SK-N-SH treated with all-trans-retinoic acid at 6 μM for 48 hours (cell line): ENCODE measurements at regions not wholly inside any gene's neighbourhood (a gene's known extent, or its start where the extent isn't known, plus 50 kb on each side); places are given as distances from the start of the nearest gene placed in this dataset.

ENCODE experiments used
- ATAC-seq: fragments of 200-7000 bp; cut with Tn5 transposase; 3 replicates; pipeline ENCODE4 v1.9.1; 2020; ENCODE audit warnings: mild to moderate bottlenecking, moderate library complexity
- ARNTL ChIP-seq: fragments of 450-650 bp; formaldehyde crosslinking; IDR thresholded peaks from 2 replicates; pipeline ENCODE4 v1.5.0; 2020; ENCODE audit warnings: low read depth, mild to moderate bottlenecking, moderate library complexity, borderline replicate concordance
- BACH2 ChIP-seq: fragments of 250-450 bp; sonication (Bioruptor Pico); IDR thresholded peaks from 2 replicates; pipeline ENCODE4 v1.9.0; 2021; ENCODE audit warnings: mild to moderate bottlenecking, borderline replicate concordance
- CREB5 ChIP-seq: fragments of 250-450 bp; sonication (Bioruptor Pico); IDR thresholded peaks from 2 replicates; pipeline ENCODE4 v1.5.1; 2020; ENCODE audit warnings: low read depth, mild to moderate bottlenecking, moderate library complexity
- GLIS3 ChIP-seq: fragments of 250-450 bp; sonication (Bioruptor Pico); IDR thresholded peaks from 2 replicates; pipeline ENCODE4 v1.5.0; 2020; ENCODE audit warnings: mild to moderate bottlenecking, moderate library complexity
- ISL1 ChIP-seq: fragments of 250-450 bp; sonication (Bioruptor Pico); IDR thresholded peaks from 2 replicates; pipeline ENCODE4 v2.1.2; 2022; ENCODE audit warnings: mild to moderate bottlenecking, moderate library complexity
- OSR1 ChIP-seq: fragments of 250-450 bp; sonication (Bioruptor Pico); IDR thresholded peaks from 2 replicates; pipeline ENCODE4 v1.8.0; 2022; ENCODE audit warnings: moderate library complexity, mild to moderate bottlenecking, inconsistent platforms
- PPARA ChIP-seq: fragments of 250-450 bp; sonication (Bioruptor Pico); IDR thresholded peaks from 2 replicates; pipeline ENCODE4 v1.5.0; 2020; ENCODE audit warnings: mild to moderate bottlenecking, borderline replicate concordance
- RARB ChIP-seq: fragments of 250-450 bp; sonication (Bioruptor Pico); IDR thresholded peaks from 2 replicates; pipeline ENCODE4 v1.8.0; 2021; ENCODE audit warnings: mild to moderate bottlenecking, moderate library complexity
- SNAI2 ChIP-seq: fragments of 250-450 bp; sonication (Bioruptor Pico); IDR thresholded peaks from 2 replicates; pipeline ENCODE4 v1.5.0; 2020; ENCODE audit warnings: mild to moderate bottlenecking, moderate library complexity
- TCF4 ChIP-seq: fragments of 250-450 bp; sonication (Bioruptor Pico); IDR thresholded peaks from 2 replicates; pipeline ENCODE4 v1.8.0; 2021; ENCODE audit warnings: mild to moderate bottlenecking, moderate library complexity, borderline replicate concordance
- TSHZ2 ChIP-seq: fragments of 250-450 bp; sonication (Bioruptor Pico); IDR thresholded peaks from 2 replicates; pipeline ENCODE4 v1.5.0; 2020; ENCODE audit warnings: mild to moderate bottlenecking, moderate library complexity
- ZC3H10 ChIP-seq: fragments of 250-450 bp; sonication (Bioruptor Pico); IDR thresholded peaks from 2 replicates; pipeline ENCODE4 v1.5.1; 2021; ENCODE audit warnings: mild to moderate bottlenecking, moderate library complexity
- ZFP30 ChIP-seq: fragments of 450-650 bp; formaldehyde crosslinking; IDR thresholded peaks from 2 replicates; pipeline ENCODE4 v1.5.0; 2022; ENCODE audit warnings: mild to moderate bottlenecking, moderate library complexity
- ZNF565 ChIP-seq: fragments of 450-650 bp; formaldehyde crosslinking; conservative IDR thresholded peaks from 2 replicates; pipeline ENCODE4 v1.5.0; 2020; ENCODE audit warnings: low read depth, mild to moderate bottlenecking, moderate library complexity
- ZNF70 ChIP-seq: fragments of 450-650 bp; formaldehyde crosslinking; IDR thresholded peaks from 2 replicates; pipeline ENCODE4 v1.5.0; 2020; ENCODE audit warnings: mild to moderate bottlenecking, moderate library complexity
- ZNF8 ChIP-seq: fragments of 450-650 bp; formaldehyde crosslinking; IDR thresholded peaks from 2 replicates; pipeline ENCODE4 v1.5.0; 2020; ENCODE audit warnings: mild to moderate bottlenecking, moderate library complexity
- TF ChIP-seq, protein P1 (sequence below): fragments of 250-450 bp; sonication (Bioruptor Pico); IDR thresholded peaks from 2 replicates; pipeline ENCODE4 v1.8.0; 2020; ENCODE audit warnings: mild to moderate bottlenecking, moderate library complexity, borderline replicate concordance
- TF ChIP-seq, protein P2 (sequence below): fragments of 250-450 bp; sonication (Bioruptor Pico); IDR thresholded peaks from 2 replicates; pipeline ENCODE4 v1.5.1; 2021; ENCODE audit warnings: mild to moderate bottlenecking, moderate library complexity
- TF ChIP-seq, protein P3 (sequence below): fragments of 250-450 bp; sonication (Bioruptor Pico); IDR thresholded peaks from 2 replicates; pipeline ENCODE4 v1.8.0; 2021; ENCODE audit warnings: low read depth, mild to moderate bottlenecking, moderate library complexity, borderline replicate concordance

DNA sequence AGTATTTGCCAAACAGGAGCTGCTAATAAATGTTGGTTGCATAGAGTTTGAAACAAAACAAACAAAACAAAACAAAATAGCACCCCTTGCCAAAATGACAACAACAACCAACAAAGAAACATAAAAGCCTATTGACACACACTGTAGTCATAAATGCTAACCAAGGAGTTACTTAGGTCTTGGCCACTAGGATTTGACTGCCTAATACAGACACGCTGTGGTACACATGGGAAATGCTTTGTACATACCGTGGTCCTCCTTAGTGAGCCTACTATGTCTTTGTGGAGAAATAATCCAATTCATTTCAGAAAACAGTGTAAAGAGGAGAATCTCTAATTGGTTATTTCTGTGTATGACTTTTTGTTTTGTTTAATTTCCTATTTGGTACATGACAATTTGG lies 53.2 kb upstream of the MTPN start:
- no peak for ATAC-seq
- TF ChIP-seq GLIS3 (CRISPR knock-in tag) (no peak), ARNTL (CRISPR knock-in tag) (no peak), OSR1 (CRISPR knock-in tag) (no peak), PPARA (no peak), ISL1 (CRISPR knock-in tag) (no peak), TSHZ2 (no peak), ZFP30 (CRISPR knock-in tag) (no peak), RARB (CRISPR knock-in tag) (no peak), ZNF565 (no peak), TCF4 (CRISPR knock-in tag) (no peak), ZNF70 (no peak), SNAI2 (CRISPR knock-in tag) (no peak), CREB5 (CRISPR knock-in tag) (no peak), ZC3H10 (CRISPR knock-in tag) (no peak)
- TF ChIP-seq, protein P1, sequence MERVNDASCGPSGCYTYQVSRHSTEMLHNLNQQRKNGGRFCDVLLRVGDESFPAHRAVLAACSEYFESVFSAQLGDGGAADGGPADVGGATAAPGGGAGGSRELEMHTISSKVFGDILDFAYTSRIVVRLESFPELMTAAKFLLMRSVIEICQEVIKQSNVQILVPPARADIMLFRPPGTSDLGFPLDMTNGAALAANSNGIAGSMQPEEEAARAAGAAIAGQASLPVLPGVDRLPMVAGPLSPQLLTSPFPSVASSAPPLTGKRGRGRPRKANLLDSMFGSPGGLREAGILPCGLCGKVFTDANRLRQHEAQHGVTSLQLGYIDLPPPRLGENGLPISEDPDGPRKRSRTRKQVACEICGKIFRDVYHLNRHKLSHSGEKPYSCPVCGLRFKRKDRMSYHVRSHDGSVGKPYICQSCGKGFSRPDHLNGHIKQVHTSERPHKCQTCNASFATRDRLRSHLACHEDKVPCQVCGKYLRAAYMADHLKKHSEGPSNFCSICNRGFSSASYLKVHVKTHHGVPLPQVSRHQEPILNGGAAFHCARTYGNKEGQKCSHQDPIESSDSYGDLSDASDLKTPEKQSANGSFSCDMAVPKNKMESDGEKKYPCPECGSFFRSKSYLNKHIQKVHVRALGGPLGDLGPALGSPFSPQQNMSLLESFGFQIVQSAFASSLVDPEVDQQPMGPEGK = no peak
- TF ChIP-seq, protein P2, sequence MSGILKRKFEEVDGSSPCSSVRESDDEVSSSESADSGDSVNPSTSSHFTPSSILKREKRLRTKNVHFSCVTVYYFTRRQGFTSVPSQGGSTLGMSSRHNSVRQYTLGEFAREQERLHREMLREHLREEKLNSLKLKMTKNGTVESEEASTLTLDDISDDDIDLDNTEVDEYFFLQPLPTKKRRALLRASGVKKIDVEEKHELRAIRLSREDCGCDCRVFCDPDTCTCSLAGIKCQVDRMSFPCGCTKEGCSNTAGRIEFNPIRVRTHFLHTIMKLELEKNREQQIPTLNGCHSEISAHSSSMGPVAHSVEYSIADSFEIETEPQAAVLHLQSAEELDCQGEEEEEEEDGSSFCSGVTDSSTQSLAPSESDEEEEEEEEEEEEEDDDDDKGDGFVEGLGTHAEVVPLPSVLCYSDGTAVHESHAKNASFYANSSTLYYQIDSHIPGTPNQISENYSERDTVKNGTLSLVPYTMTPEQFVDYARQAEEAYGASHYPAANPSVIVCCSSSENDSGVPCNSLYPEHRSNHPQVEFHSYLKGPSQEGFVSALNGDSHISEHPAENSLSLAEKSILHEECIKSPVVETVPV = no peak
- TF ChIP-seq, protein P3, sequence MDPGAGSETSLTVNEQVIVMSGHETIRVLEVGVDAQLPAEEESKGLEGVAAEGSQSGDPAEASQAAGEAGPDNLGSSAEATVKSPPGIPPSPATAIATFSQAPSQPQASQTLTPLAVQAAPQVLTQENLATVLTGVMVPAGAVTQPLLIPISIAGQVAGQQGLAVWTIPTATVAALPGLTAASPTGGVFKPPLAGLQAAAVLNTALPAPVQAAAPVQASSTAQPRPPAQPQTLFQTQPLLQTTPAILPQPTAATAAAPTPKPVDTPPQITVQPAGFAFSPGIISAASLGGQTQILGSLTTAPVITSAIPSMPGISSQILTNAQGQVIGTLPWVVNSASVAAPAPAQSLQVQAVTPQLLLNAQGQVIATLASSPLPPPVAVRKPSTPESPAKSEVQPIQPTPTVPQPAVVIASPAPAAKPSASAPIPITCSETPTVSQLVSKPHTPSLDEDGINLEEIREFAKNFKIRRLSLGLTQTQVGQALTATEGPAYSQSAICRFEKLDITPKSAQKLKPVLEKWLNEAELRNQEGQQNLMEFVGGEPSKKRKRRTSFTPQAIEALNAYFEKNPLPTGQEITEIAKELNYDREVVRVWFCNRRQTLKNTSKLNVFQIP (CRISPR knock-in tag) = no peak

DNA sequence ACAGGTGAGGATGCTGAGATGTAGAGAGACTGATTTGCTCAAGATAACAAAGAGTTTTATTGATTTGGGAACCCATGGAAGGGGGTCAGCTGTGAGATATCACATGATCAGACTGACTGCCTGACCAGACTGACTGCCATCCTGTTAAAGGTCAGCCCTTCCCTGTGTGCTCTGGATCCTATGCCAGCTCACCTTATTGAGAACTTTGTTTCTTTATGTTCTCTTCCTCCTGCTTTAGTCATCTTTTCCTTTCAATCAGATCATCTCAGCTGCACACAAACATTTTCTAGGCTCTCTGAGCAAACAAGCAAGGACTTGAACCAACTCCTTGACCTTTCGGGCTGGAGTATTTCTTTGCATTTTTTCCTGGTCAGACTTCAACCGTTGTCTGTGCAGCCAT lies 50.0 kb upstream of the MTPN start:
- ATAC-seq = no peak
- TF ChIP-seq RARB (CRISPR knock-in tag) (no peak), TSHZ2 (no peak), CREB5 (CRISPR knock-in tag) (no peak), OSR1 (CRISPR knock-in tag) (no peak), ARNTL (CRISPR knock-in tag) (no peak), GLIS3 (CRISPR knock-in tag) (no peak), SNAI2 (CRISPR knock-in tag) (no peak), ISL1 (CRISPR knock-in tag) (no peak), ZNF8 (CRISPR knock-in tag) (no peak), BACH2 (CRISPR knock-in tag) (no peak)
- TF ChIP-seq, protein P3 (CRISPR knock-in tag) = no peak
